Body of pancreas (tissue), 4 donors: ENCODE measurements at regions not wholly inside any gene's neighbourhood (a gene's known extent, or its start where the extent isn't known, plus 50 kb on each side); places are given as distances from the start of the nearest gene placed in this dataset.

Source experiments
- ATAC-seq: fragments of 150-250 bp; one replicate; pipeline ENCODE4 v1.9.1; 2016
- DNase-seq, 4 donors: peaks; one replicate each; pipeline ENCODE4 v3.0.0-alpha.2; 2019
- H3K27ac ChIP-seq, 4 donors: fragments of 200-600 bp; sonication (generic); 1 replicate in 3 of 4; 2 replicates in 1 of 4; pipeline versions ENCODE4 v1.5.1 to v1.6.1; 2016 to 2019; ENCODE audit warnings: mild to moderate bottlenecking in 1 of 4, mixed read lengths in 1 of 4, moderate library complexity in 1 of 4
- H3K27me3 ChIP-seq, 2 donors: fragments of 200-600 bp; sonication (generic); one replicate each; pipeline ENCODE4 v1.6.0; 2016; ENCODE audit warnings: mild to moderate bottlenecking in 1 of 2
- H3K36me3 ChIP-seq, 2 donors: fragments of 200-600 bp; sonication (generic); replicated peaks in 1 of 2; 2 replicates each; pipeline ENCODE4 v1.5.1; 2016; ENCODE audit warnings: low read depth in 2 of 2; ENCODE audit not compliant: insufficient read depth in 1 of 2
- H3K4me1 ChIP-seq: fragments of 200-600 bp; sonication (generic); one replicate; pipeline ENCODE4 v1.6.0; 2016
- H3K4me3 ChIP-seq, 2 donors: fragments of 200-600 bp; sonication (generic); 1 replicate in 1 of 2; 2 replicates in 1 of 2; pipeline ENCODE4 v1.5.1; 2016 to 2019
- H3K9me3 ChIP-seq, 3 donors: fragments of 200-600 bp; sonication (generic); 1 replicate in 2 of 3; 2 replicates in 1 of 3; pipeline ENCODE4 v1.5.1; 2016
- CTCF ChIP-seq, 7 experiments: fragments of 450-650 bp in 4 of 7; fragments of 200-600 bp in 3 of 7; sonication (generic) in 3 of 7; IDR thresholded peaks; one replicate each; pipeline ENCODE4 v1.5.1; 2016 to 2019; ENCODE audit warnings: antibody characterized with exemption in 7 of 7
- POLR2A ChIP-seq, 3 donors: fragments of 450-650 bp; IDR thresholded peaks; one replicate each; pipeline ENCODE4 v1.6.1; 2016; ENCODE audit warnings: antibody characterized with exemption in 3 of 3, mild to moderate bottlenecking in 2 of 3
- whole genome bisulfite sequencing, 2 donors: methylation state at CpG; one replicate each; pipeline ENCODE4 v1.1.5; 2017; 5-methylcytosine and 5-hydroxymethylcytosine counted together
- intact Hi-C: fragments of 100-400 bp; cut with DNase I; formaldehyde crosslinking; loops from one replicate; pipeline ENCODE4 v1.15.1; 2023

- H3K4me1 ChIP-seq, result peaks cover 17% of the 10 kb centered on the region
- ATAC-seq (peak; percentile 98), DNase-seq (peak; percentile 93 to 98 (median 96))
- H3K9me3 ChIP-seq, result no peaks in the 10 kb centered on the region
- TF ChIP-seq POLR2A (IDR thresholded peaks at IDR 0.05), result no peak
- TF ChIP-seq CTCF (IDR thresholded peaks at IDR 0.05), result no peak
- 33 to 44% methylated on average over 5 to 7 of the region's 7 CpGs for WGBS, 2 donors
- H3K27ac ChIP-seq, result peak overlapping the region; percentile 54 to 71 (median 68)
- no peaks in the 10 kb centered on the region for H3K36me3 ChIP-seq
- no peak overlapping the region for H3K4me3 ChIP-seq
- H3K27me3 ChIP-seq, result no peaks in the 10 kb centered on the region
- intact Hi-C loops, result no loop called here
These were observed 83.9 kb downstream of the CXCL12 start for GRCh38 chr10:44300666-44301649.

- intact Hi-C loops, result no loop called here
- DNase-seq (no peak), ATAC-seq (no peak)
- no peaks in the 10 kb centered on the region for H3K27me3 ChIP-seq
- peaks cover 17% of the 10 kb centered on the region for H3K4me1 ChIP-seq
- no peak overlapping the region for H3K27ac ChIP-seq
- no peaks in the 10 kb centered on the region for H3K36me3 ChIP-seq
- no peak overlapping the region for H3K4me3 ChIP-seq
- TF ChIP-seq CTCF (IDR thresholded peaks at IDR 0.05) (no peak), POLR2A (IDR thresholded peaks at IDR 0.05) (no peak)
- no peaks in the 10 kb centered on the region for H3K9me3 ChIP-seq
- 92% methylated on average over 4 of the region's 4 CpGs for WGBS, 2 donors
These were observed 86.2 kb downstream of the CXCL12 start for GRCh38 chr10:44298713-44299112.

- Histone ChIP-seq H3K4me1 (peaks cover 17% of the 10 kb centered on the region), H3K9me3 (no peaks in the 10 kb centered on the region), H3K27me3 (no peaks in the 10 kb centered on the region), H3K27ac (no peak overlapping the region), H3K4me3 (no peak overlapping the region), H3K36me3 (no peaks in the 10 kb centered on the region)
- no peak for ATAC-seq
- TF ChIP-seq CTCF (IDR thresholded peaks at IDR 0.05) (no peak), POLR2A (IDR thresholded peaks at IDR 0.05) (no peak)
- WGBS, 2 donors, result 88 to 91% methylated on average over 6 of the region's 6 CpGs
- intact Hi-C loops, result no loop called here
- no peak for DNase-seq
These were observed 86.9 kb downstream of the CXCL12 start for GRCh38 chr10:44297963-44298362.

- WGBS, 2 donors, result 42% methylated on average over 3 of the region's 3 CpGs
- no peak overlapping the region for H3K4me3 ChIP-seq
- H3K27ac ChIP-seq, result no peak overlapping the region
- peaks cover 3% of the 10 kb centered on the region for H3K4me1 ChIP-seq
- H3K27me3 ChIP-seq, result no peaks in the 10 kb centered on the region
- intact Hi-C loops, result no loop called here
- no peak for ATAC-seq
- no peak for DNase-seq
- H3K36me3 ChIP-seq, result no peaks in the 10 kb centered on the region
- no peaks in the 10 kb centered on the region for H3K9me3 ChIP-seq
- TF ChIP-seq CTCF (IDR thresholded peaks at IDR 0.05), result no peak
- no peak for TF ChIP-seq POLR2A (IDR thresholded peaks at IDR 0.05)
These were observed 89.2 kb downstream of the CXCL12 start for GRCh38 chr10:44295644-44296241.
